Adipocyte (in vitro differentiated cells): ENCODE measurements at regions not wholly inside any gene's neighbourhood (a gene's known extent, or its start where the extent isn't known, plus 50 kb on each side); places are given as distances from the start of the nearest gene placed in this dataset.

Source experiments
- DNase-seq: peaks from one replicate; pipeline ENCODE4 v3.0.0-alpha.2; 2015; ENCODE audit warnings: low read depth
- H3K27me3 ChIP-seq: replicated peaks from 2 replicates; pipeline ENCODE4 v1.7.0; 2013; ENCODE audit warnings: mild to moderate bottlenecking, low read length, moderate library complexity; ENCODE audit not compliant: control insufficient read depth, insufficient read depth
- H3K36me3 ChIP-seq: 2 replicates; pipeline ENCODE4 v1.7.0; 2013; ENCODE audit warnings: low read length, mild to moderate bottlenecking, moderate library complexity; ENCODE audit not compliant: control insufficient read depth, insufficient read depth, severe bottlenecking
- H3K4me1 ChIP-seq: 2 replicates; pipeline ENCODE4 v1.7.0; 2013; ENCODE audit warnings: mild to moderate bottlenecking, low read length, moderate library complexity; ENCODE audit not compliant: control insufficient read depth, insufficient read depth
- H3K4me3 ChIP-seq: 2 replicates; pipeline ENCODE4 v1.7.0; 2013; ENCODE audit warnings: mild to moderate bottlenecking, low read length, moderate library complexity
- H3K9ac ChIP-seq: 2 replicates; pipeline ENCODE4 v1.7.0; 2013; ENCODE audit warnings: mild to moderate bottlenecking, low read length, moderate library complexity
- H3K9me3 ChIP-seq: 2 replicates; pipeline ENCODE4 v1.7.0; 2013; ENCODE audit warnings: mild to moderate bottlenecking, low read length, moderate library complexity; ENCODE audit not compliant: control insufficient read depth

DNA sequence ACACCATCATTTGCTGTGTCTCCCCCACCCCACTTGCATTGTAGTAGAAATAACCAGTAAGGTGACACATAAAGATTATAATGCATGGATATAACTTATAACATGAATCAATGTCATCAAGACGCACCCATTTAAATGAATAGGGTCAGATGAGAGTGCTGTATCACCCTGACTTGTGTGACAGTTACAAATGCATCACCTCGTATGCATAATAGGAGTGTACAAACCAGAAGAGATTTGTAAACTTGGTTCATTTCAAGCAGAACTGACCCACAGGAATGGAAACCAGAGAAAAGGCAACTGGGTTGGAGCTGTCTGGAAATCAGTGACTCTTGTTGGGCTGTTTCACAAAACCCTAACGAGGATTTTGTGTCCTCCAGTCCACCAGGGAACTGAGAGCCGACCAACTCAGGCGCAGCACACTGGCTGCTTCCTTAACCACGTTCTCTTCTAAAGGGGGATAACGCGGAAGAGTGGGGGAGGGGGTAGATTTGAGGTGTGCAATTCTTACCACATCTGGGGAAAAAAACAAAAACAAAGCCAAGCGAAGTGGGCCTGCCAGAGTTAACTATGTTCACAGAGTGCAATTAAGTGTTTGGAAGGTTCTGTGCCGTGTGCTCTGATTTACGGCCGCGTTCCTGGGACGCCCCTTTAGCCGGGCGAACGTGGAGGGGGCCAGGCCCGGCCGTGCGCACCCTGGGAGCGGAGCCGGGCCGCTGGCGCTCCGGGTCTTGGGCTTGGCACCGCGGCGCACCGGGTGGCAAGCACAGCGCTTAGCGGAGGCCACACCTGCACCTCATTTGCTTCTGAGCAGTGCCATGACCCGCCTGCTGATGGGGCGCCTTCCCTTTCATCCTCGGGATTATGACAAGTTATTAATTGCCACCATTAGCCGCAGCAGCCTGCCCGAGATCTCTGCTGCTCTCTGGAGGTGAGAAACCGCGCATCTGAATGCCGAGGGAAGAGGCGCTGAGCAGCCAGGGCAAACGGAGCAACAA, 248.8 kb upstream of the FOXD3 start:
- peaks cover 20% of the 10 kb centered on the region for H3K9me3 ChIP-seq
- no peak for DNase-seq
- H3K4me3 ChIP-seq: peak overlapping the region; percentile 65
- H3K27me3 ChIP-seq: peaks cover 47% of the 10 kb centered on the region
- no peaks in the 10 kb centered on the region for H3K36me3 ChIP-seq
- no peaks in the 10 kb centered on the region for H3K4me1 ChIP-seq
- no peak overlapping the region for H3K9ac ChIP-seq

DNA sequence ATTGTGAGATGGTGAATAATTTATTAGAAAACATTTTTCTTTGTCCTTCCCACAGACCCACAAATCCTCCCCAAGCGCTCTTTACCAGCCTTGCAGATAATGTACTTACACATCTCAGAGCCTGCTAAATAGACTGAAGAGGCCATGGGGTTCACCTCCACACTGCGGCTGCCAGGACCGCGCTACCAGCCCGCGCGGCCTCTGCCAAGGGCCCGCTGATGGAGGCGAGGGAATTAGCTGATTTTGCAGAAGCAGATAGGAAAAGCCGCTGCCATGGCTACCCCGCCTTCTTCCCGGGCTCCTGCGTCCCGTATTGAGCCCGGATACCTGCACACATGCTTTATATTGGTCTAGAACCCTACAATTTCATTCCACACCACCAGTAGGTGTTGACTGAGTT, 248.0 kb upstream of the FOXD3 start:
- no peak overlapping the region for H3K9ac ChIP-seq
- peak overlapping the region; percentile 65 for H3K4me3 ChIP-seq
- DNase-seq: no peak
- H3K36me3 ChIP-seq: no peaks in the 10 kb centered on the region
- H3K9me3 ChIP-seq: peaks cover 20% of the 10 kb centered on the region
- H3K4me1 ChIP-seq: no peaks in the 10 kb centered on the region
- peaks cover 47% of the 10 kb centered on the region for H3K27me3 ChIP-seq

DNA sequence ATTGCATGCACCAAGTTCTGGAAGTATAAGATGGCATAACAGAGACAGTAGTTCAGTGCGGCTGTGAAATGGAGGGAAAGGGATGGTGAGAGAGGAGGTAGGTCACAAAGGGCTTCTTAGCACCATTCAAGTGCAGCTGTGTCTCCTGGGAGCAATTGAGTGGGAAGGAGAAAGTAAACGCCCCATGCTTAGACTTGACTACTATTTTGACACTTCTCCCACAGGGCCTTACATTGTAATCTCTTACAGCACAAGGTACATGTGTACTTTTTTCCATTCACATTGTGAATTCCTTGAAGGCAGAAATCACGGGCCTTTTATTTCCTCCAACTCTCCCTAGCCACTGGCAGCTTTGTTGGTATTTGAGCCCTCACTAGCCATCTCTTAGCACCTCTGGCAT, 239.6 kb upstream of the FOXD3 start:
- Histone ChIP-seq H3K9ac (no peak overlapping the region), H3K27me3 (peaks cover 22% of the 10 kb centered on the region), H3K4me1 (no peaks in the 10 kb centered on the region), H3K36me3 (no peaks in the 10 kb centered on the region), H3K9me3 (peaks cover 4% of the 10 kb centered on the region), H3K4me3 (no peak overlapping the region)
- no peak for DNase-seq

GRCh38 chr1:63087966-63088365, 234.4 kb upstream of the FOXD3 start:
- Histone ChIP-seq H3K4me3 (no peak overlapping the region), H3K9ac (no peak overlapping the region), H3K36me3 (no peaks in the 10 kb centered on the region), H3K27me3 (peaks cover 12% of the 10 kb centered on the region), H3K9me3 (no peaks in the 10 kb centered on the region), H3K4me1 (no peaks in the 10 kb centered on the region)
- DNase-seq: no peak

DNA sequence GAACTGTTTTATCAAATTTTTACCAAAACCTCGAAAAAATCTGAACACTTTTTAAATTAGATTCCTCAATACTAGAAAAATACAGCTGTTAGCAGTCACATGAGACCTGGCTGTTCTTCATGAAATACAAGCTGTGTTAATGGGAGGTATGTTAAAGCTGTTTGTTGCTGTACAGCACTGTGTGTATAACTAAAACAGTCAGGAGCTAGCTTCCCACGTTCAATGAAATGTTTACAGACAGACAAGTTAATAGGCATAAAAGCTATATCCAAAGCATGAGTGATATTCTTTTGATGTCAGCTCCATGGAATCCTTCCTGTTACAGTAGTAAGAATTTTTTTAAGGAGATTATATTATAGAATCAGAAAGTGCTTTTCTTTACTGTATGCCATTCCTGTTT, 223.2 kb upstream of the FOXD3 start:
- no peaks in the 10 kb centered on the region for H3K27me3 ChIP-seq
- DNase-seq: peak; percentile 1
- no peak overlapping the region for H3K9ac ChIP-seq
- no peaks in the 10 kb centered on the region for H3K9me3 ChIP-seq
- no peaks in the 10 kb centered on the region for H3K4me1 ChIP-seq
- H3K36me3 ChIP-seq: no peaks in the 10 kb centered on the region
- H3K4me3 ChIP-seq: no peak overlapping the region

DNA sequence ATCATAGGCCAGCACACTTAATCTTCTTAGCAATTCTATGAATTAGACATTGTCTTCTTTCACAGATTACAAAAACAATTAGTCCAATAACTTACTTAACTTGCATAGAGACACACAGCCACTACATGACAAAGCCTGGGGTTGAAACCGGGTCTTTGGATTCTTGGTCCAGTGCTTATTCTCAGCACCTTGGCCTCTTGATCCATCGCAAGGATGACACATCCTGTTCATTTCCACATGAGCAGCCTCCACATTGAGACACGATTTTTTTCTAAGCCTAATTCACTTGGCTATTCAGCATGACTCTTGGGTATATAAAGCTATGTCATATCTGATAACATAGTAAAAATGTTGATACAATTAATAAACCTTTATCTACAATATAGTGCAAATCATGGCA, 221.0 kb upstream of the FOXD3 start:
- Histone ChIP-seq H3K9me3 (no peaks in the 10 kb centered on the region), H3K36me3 (no peaks in the 10 kb centered on the region), H3K4me1 (no peaks in the 10 kb centered on the region), H3K4me3 (no peak overlapping the region), H3K9ac (no peak overlapping the region), H3K27me3 (no peaks in the 10 kb centered on the region)
- DNase-seq: no peak

- Histone ChIP-seq H3K9ac (no peak overlapping the region), H3K9me3 (no peaks in the 10 kb centered on the region), H3K4me1 (no peaks in the 10 kb centered on the region), H3K36me3 (no peaks in the 10 kb centered on the region), H3K4me3 (no peak overlapping the region), H3K27me3 (no peaks in the 10 kb centered on the region)
- no peak for DNase-seq
These were observed 218.7 kb upstream of the FOXD3 start for GRCh38 chr1:63103682-63104081.

- Histone ChIP-seq H3K4me3 (no peak overlapping the region), H3K36me3 (no peaks in the 10 kb centered on the region), H3K9me3 (no peaks in the 10 kb centered on the region), H3K9ac (no peak overlapping the region), H3K4me1 (peaks cover 4% of the 10 kb centered on the region), H3K27me3 (no peaks in the 10 kb centered on the region)
- no peak for DNase-seq
These were observed 215.3 kb upstream of the FOXD3 start for GRCh38 chr1:63107066-63107465.

DNA sequence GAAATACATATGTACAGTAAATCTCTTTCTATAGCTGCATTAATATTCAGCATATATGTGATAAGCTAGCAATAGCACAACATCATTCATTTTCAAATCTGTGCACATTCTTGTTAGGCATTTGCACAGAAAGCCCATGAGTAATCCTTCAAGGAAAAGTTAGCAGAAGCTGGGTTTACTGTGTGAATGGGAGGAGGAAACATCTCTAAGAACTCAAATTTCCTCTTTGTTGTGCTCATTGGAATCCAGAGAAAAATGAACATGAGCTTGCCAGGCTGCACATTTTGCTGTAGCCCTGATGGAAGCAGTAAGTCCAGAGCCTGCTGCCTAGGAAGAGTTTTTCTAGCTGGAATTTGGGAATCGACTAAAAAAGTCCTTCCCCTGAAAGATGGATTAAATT, 214.2 kb upstream of the FOXD3 start:
- H3K9ac ChIP-seq: no peak overlapping the region
- DNase-seq: peak; percentile 21
- peaks cover 8% of the 10 kb centered on the region for H3K4me1 ChIP-seq
- H3K27me3 ChIP-seq: no peaks in the 10 kb centered on the region
- no peaks in the 10 kb centered on the region for H3K36me3 ChIP-seq
- no peaks in the 10 kb centered on the region for H3K9me3 ChIP-seq
- H3K4me3 ChIP-seq: no peak overlapping the region

GRCh38 chr1:63112155-63112900, 210.0 kb upstream of the FOXD3 start:
- peak; percentile 73 for DNase-seq
- no peak overlapping the region for H3K9ac ChIP-seq
- H3K4me3 ChIP-seq: no peak overlapping the region
- no peaks in the 10 kb centered on the region for H3K9me3 ChIP-seq
- peaks cover 8% of the 10 kb centered on the region for H3K4me1 ChIP-seq
- H3K27me3 ChIP-seq: no peaks in the 10 kb centered on the region
- no peaks in the 10 kb centered on the region for H3K36me3 ChIP-seq

DNA sequence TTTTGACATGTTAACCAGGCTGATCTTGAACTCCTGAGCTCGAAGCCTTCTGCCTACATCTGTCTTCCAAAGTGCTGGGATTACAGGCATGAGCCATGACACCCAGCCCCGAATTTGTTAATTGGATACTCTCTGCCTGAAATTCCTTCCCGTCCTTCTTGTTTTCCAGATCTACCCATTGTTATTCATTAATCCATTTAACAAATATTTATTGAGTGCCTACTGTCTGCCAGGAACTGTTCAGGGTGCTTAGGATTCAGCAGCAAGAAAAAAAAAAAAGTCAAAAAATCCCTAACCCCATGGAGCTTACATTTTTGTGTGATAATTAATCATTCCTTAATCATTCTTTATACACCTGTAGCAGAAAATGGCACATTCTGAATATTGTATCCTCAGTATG, 206.8 kb upstream of the FOXD3 start:
- no peaks in the 10 kb centered on the region for H3K36me3 ChIP-seq
- H3K9me3 ChIP-seq: no peaks in the 10 kb centered on the region
- H3K4me1 ChIP-seq: peaks cover 16% of the 10 kb centered on the region
- DNase-seq: no peak
- no peaks in the 10 kb centered on the region for H3K27me3 ChIP-seq
- no peak overlapping the region for H3K4me3 ChIP-seq
- H3K9ac ChIP-seq: no peak overlapping the region
